Nephron (organoid): ENCODE measurements at regions not wholly inside any gene's neighbourhood (a gene's known extent, or its start where the extent isn't known, plus 50 kb on each side); places are given as distances from the start of the nearest gene placed in this dataset.
"Not testable (repeated sequence)": the region's sequence is repeated elsewhere in the genome, so short reads cannot be mapped to it uniquely, and the experiment has no call there.

Source experiments
- H3K27ac Mint-ChIP-seq, 3 experiments: 2 replicates each; pipeline ENCODE4 v1.8.0; 2020; ENCODE audit warnings: mixed read lengths in 3 of 3, mild to moderate bottlenecking in 2 of 3, moderate library complexity in 1 of 3
- H3K27me3 Mint-ChIP-seq: 2 replicates; pipeline ENCODE4 v1.8.0; 2021; ENCODE audit warnings: low read depth, mild to moderate bottlenecking, moderate library complexity, mixed read lengths
- H3K36me3 Mint-ChIP-seq: 2 replicates; pipeline ENCODE4 v1.8.0; 2020; ENCODE audit warnings: low read depth, mixed read lengths
- H3K4me1 Mint-ChIP-seq: 2 replicates; pipeline ENCODE4 v1.8.0; 2020; ENCODE audit warnings: mixed read lengths
- H3K4me3 Mint-ChIP-seq, 3 experiments: 2 replicates each; pipeline ENCODE4 v1.8.0; 2020; ENCODE audit warnings: mild to moderate bottlenecking in 3 of 3, mixed read lengths in 3 of 3, moderate library complexity in 2 of 3
- H3K9me3 Mint-ChIP-seq: 2 replicates; pipeline ENCODE4 v1.8.0; 2020; ENCODE audit warnings: mixed read lengths
- CTCF ChIP-seq, 3 experiments: fragments of 200-600 bp; sonication (generic); IDR thresholded peaks; one replicate each; pipeline ENCODE4 v1.5.0; 2021; ENCODE audit warnings: antibody characterized with exemption in 3 of 3; ENCODE audit not compliant: unreplicated experiment in 3 of 3

GRCh38 chr14:37778135-37778943 is 182.9 kb downstream of the TTC6 start:
- H3K4me3 Mint-ChIP-seq, result no peak overlapping the region
- no peaks in the 10 kb centered on the region for H3K4me1 Mint-ChIP-seq
- no peak overlapping the region for H3K27ac Mint-ChIP-seq
- peaks cover 9% of the 10 kb centered on the region for H3K9me3 Mint-ChIP-seq
- no peak for TF ChIP-seq CTCF (IDR thresholded peaks at IDR 0.05; ENCODE audit: unreplicated experiment in 3 of 3)
- H3K27me3 Mint-ChIP-seq, result no peaks in the 10 kb centered on the region
- H3K36me3 Mint-ChIP-seq, result no peaks in the 10 kb centered on the region

GRCh38 chr14:37779480-37779879 is 184.1 kb downstream of the TTC6 start:
- H3K27ac Mint-ChIP-seq, result no peak overlapping the region
- no peaks in the 10 kb centered on the region for H3K36me3 Mint-ChIP-seq
- TF ChIP-seq CTCF (IDR thresholded peaks at IDR 0.05; ENCODE audit: unreplicated experiment in 3 of 3), result no peak
- H3K4me3 Mint-ChIP-seq, result no peak overlapping the region
- H3K27me3 Mint-ChIP-seq, result no peaks in the 10 kb centered on the region
- H3K9me3 Mint-ChIP-seq, result peaks cover 9% of the 10 kb centered on the region
- no peaks in the 10 kb centered on the region for H3K4me1 Mint-ChIP-seq

- H3K9me3 Mint-ChIP-seq, result not testable (repeated sequence)
These were observed 185.3 kb downstream of the TTC6 start for GRCh38 chr14:37780731-37781130.

GRCh38 chr14:37784203-37784826 is 188.9 kb downstream of the TTC6 start:
- H3K27ac Mint-ChIP-seq, H3K4me1 Mint-ChIP-seq, H3K4me3 Mint-ChIP-seq, H3K9me3 Mint-ChIP-seq, H3K36me3 Mint-ChIP-seq, H3K27me3 Mint-ChIP-seq: not testable (repeated sequence)

More at GRCh38 chr14:37780731-37781130, 185.3 kb downstream of the TTC6 start:
- not testable (repeated sequence) for H3K36me3 Mint-ChIP-seq, H3K4me3 Mint-ChIP-seq, H3K27ac Mint-ChIP-seq, H3K4me1 Mint-ChIP-seq, H3K27me3 Mint-ChIP-seq

GRCh38 chr14:37784827-37785223 is 189.4 kb downstream of the TTC6 start:
- H3K4me1 Mint-ChIP-seq, H3K4me3 Mint-ChIP-seq, H3K27me3 Mint-ChIP-seq, H3K36me3 Mint-ChIP-seq, H3K27ac Mint-ChIP-seq, H3K9me3 Mint-ChIP-seq: not testable (repeated sequence)

GRCh38 chr14:37785298-37785697 is 189.9 kb downstream of the TTC6 start:
- not testable (repeated sequence) for H3K27me3 Mint-ChIP-seq, H3K27ac Mint-ChIP-seq, H3K4me3 Mint-ChIP-seq, H3K9me3 Mint-ChIP-seq, H3K36me3 Mint-ChIP-seq, H3K4me1 Mint-ChIP-seq

- H3K4me1 Mint-ChIP-seq, H3K4me3 Mint-ChIP-seq, H3K9me3 Mint-ChIP-seq, H3K27me3 Mint-ChIP-seq, H3K36me3 Mint-ChIP-seq, H3K27ac Mint-ChIP-seq: not testable (repeated sequence)
These were observed 190.7 kb downstream of the TTC6 start for GRCh38 chr14:37786114-37786625.

- H3K27me3 Mint-ChIP-seq, result no peaks in the 10 kb centered on the region
- H3K4me1 Mint-ChIP-seq, result no peaks in the 10 kb centered on the region
- no peaks in the 10 kb centered on the region for H3K9me3 Mint-ChIP-seq
- H3K4me3 Mint-ChIP-seq, result no peak overlapping the region
- no peak overlapping the region for H3K27ac Mint-ChIP-seq
- no peak for TF ChIP-seq CTCF (IDR thresholded peaks at IDR 0.05; ENCODE audit: unreplicated experiment in 3 of 3)
- H3K36me3 Mint-ChIP-seq, result no peaks in the 10 kb centered on the region
These were observed 192.6 kb downstream of the TTC6 start for GRCh38 chr14:37787879-37788494.
